Fibroblast of lung (primary cell): ENCODE measurements at regions not wholly inside any gene's neighbourhood (a gene's known extent, or its start where the extent isn't known, plus 50 kb on each side); places are given as distances from the start of the nearest gene placed in this dataset.

Source experiments
- DNase-seq, 2 donors: peaks; one replicate each; pipeline versions ENCODE4 v3.0.0 to v3.0.0-alpha.2; 2010; ENCODE audit warnings: low read depth in 2 of 2
- H2AFZ ChIP-seq: 2 replicates; pipeline ENCODE4 v1.5.1; 2012; ENCODE audit warnings: low read length, control low read depth, inconsistent platforms
- H3K27ac ChIP-seq: 2 replicates; pipeline ENCODE4 v1.5.1; 2011; ENCODE audit warnings: low read length, control low read depth; ENCODE audit not compliant: insufficient read depth
- H3K27me3 ChIP-seq: 2 replicates; pipeline ENCODE4 v1.5.1; 2011; ENCODE audit warnings: mild to moderate bottlenecking, low read length; ENCODE audit not compliant: control insufficient read depth, insufficient read depth
- H3K36me3 ChIP-seq: 2 replicates; pipeline ENCODE4 v1.5.1; 2011; ENCODE audit warnings: low read length; ENCODE audit not compliant: control insufficient read depth, insufficient read depth
- H3K4me1 ChIP-seq: 2 replicates; pipeline ENCODE4 v1.5.1; 2011; ENCODE audit warnings: low read length; ENCODE audit not compliant: control insufficient read depth, insufficient read depth; ENCODE audit errors: extremely low read depth
- H3K4me2 ChIP-seq: 2 replicates; pipeline ENCODE4 v1.5.1; 2011; ENCODE audit warnings: low read length, control low read depth; ENCODE audit not compliant: insufficient read depth; ENCODE audit errors: extremely low read depth
- H3K4me3 ChIP-seq, 4 experiments: fragments of 200-600 bp in 1 of 4; sonication (generic) in 1 of 4; replicated peaks in 1 of 4; 2 replicates each; pipeline ENCODE4 v1.5.1; 2011 to 2016; ENCODE audit warnings: low read length in 4 of 4, low read depth in 3 of 4, mild to moderate bottlenecking in 3 of 4, control low read depth in 2 of 4, inconsistent platforms in 1 of 4, mixed read lengths in 1 of 4; ENCODE audit not compliant: insufficient read depth in 1 of 4; ENCODE audit errors: control extremely low read depth in 1 of 4
- H3K79me2 ChIP-seq: 2 replicates; pipeline ENCODE4 v1.5.1; 2012; ENCODE audit warnings: mild to moderate bottlenecking, low read length, inconsistent platforms; ENCODE audit not compliant: control insufficient read depth, insufficient read depth
- H3K9ac ChIP-seq: 2 replicates; pipeline ENCODE4 v1.5.1; 2011; ENCODE audit warnings: mild to moderate bottlenecking, low read length, control low read depth; ENCODE audit not compliant: insufficient read depth
- H3K9me3 ChIP-seq: 2 replicates; pipeline ENCODE4 v1.5.1; 2012; ENCODE audit warnings: low read depth, low read length; ENCODE audit not compliant: control insufficient read depth, insufficient read depth
- H4K20me1 ChIP-seq: 2 replicates; pipeline ENCODE4 v1.5.1; 2011; ENCODE audit warnings: low read length; ENCODE audit not compliant: control insufficient read depth, insufficient read depth; ENCODE audit errors: extremely low read depth
- EZH2 ChIP-seq: IDR thresholded peaks from 2 replicates; pipeline ENCODE4 v1.5.1; 2012; ENCODE audit warnings: low read length, control low read depth, mild to moderate bottlenecking; ENCODE audit errors: missing control alignments
- TF ChIP-seq, protein P1 (sequence below), 2 donors: IDR thresholded peaks in 1 of 2; conservative IDR thresholded peaks in 1 of 2; 1 replicate in 1 of 2; 2 replicates in 1 of 2; pipeline ENCODE4 v1.5.1; 2011 to 2012; ENCODE audit warnings: low read length in 2 of 2, control low read depth in 1 of 2, inconsistent platforms in 1 of 2, low read depth in 1 of 2, mild to moderate bottlenecking in 1 of 2

DNA sequence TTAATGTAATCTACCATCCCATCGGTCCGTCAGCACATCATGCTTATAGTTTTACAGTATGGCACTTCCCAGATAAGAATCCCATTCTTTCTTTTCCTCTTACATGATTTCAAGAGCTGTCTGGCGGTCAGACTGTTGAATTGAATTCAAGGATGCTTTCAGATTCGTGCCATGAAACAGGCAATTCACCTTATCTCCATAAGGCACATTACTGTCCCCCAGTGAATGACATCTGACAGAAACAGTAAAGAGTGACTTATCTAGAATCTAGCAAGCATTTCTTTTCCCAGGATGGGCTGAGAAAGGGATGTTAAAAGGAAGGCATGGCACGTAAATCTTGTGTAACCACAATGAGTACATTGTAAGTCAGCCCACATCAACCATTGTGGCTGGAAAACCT is 61.1 kb upstream of the SEM1 start:
- no peaks in the 10 kb centered on the region for H3K4me1 ChIP-seq
- no peak for TF ChIP-seq EZH2
- TF ChIP-seq, protein P1, sequence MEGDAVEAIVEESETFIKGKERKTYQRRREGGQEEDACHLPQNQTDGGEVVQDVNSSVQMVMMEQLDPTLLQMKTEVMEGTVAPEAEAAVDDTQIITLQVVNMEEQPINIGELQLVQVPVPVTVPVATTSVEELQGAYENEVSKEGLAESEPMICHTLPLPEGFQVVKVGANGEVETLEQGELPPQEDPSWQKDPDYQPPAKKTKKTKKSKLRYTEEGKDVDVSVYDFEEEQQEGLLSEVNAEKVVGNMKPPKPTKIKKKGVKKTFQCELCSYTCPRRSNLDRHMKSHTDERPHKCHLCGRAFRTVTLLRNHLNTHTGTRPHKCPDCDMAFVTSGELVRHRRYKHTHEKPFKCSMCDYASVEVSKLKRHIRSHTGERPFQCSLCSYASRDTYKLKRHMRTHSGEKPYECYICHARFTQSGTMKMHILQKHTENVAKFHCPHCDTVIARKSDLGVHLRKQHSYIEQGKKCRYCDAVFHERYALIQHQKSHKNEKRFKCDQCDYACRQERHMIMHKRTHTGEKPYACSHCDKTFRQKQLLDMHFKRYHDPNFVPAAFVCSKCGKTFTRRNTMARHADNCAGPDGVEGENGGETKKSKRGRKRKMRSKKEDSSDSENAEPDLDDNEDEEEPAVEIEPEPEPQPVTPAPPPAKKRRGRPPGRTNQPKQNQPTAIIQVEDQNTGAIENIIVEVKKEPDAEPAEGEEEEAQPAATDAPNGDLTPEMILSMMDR (conservative IDR thresholded peaks at IDR 0.05 in 1 of 2, IDR thresholded peaks at IDR 0.05 in 1 of 2; ENCODE audit: low read depth in 1 of 2, low read length in 2 of 2): no peak
- H3K36me3 ChIP-seq: no peaks in the 10 kb centered on the region
- no peak overlapping the region for H3K4me3 ChIP-seq
- no peaks in the 10 kb centered on the region for H3K79me2 ChIP-seq
- H3K27me3 ChIP-seq: no peaks in the 10 kb centered on the region
- no peak overlapping the region for H3K27ac ChIP-seq
- no peak overlapping the region for H3K9ac ChIP-seq
- no peak overlapping the region for H2AFZ ChIP-seq
- no peaks in the 10 kb centered on the region for H3K9me3 ChIP-seq
- H3K4me2 ChIP-seq: no peak overlapping the region
- peaks cover 1% of the 10 kb centered on the region for H4K20me1 ChIP-seq
- DNase-seq: no peak

DNA sequence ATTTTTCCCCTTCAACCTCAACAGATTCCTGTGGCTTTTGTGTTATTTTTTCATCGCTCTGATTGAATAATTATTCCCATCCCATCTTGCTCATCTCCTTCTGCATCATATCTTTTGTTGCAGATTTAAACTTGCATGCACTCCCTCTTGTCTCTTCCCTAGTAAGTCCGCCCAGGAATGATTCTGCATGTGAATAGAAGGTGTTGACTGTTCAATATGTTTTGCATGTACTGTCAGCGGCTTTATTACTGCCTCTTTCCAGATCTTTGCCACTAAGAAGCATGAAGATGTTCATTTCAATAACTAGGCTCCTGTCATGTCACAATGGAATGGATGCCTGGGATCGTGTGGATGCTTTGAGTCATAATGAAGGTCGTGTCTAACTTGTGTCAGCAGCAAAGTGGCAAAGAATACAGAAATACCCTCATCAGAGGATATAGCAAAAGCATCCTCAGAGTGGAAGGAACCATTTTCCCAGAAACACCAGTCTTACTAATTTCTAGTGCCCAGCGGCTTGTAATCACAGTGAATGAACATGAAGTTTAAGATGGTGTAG is 62.6 kb upstream of the SEM1 start:
- no peaks in the 10 kb centered on the region for H3K36me3 ChIP-seq
- peaks cover 1% of the 10 kb centered on the region for H4K20me1 ChIP-seq
- H3K4me3 ChIP-seq: no peak overlapping the region
- H3K4me1 ChIP-seq: no peaks in the 10 kb centered on the region
- no peaks in the 10 kb centered on the region for H3K79me2 ChIP-seq
- H3K9ac ChIP-seq: no peak overlapping the region
- no peak overlapping the region for H2AFZ ChIP-seq
- no peaks in the 10 kb centered on the region for H3K27me3 ChIP-seq
- H3K9me3 ChIP-seq: no peaks in the 10 kb centered on the region
- no peak overlapping the region for H3K4me2 ChIP-seq
- H3K27ac ChIP-seq: no peak overlapping the region
- TF ChIP-seq EZH2: no peak
- TF ChIP-seq, protein P1 (conservative IDR thresholded peaks at IDR 0.05 in 1 of 2, IDR thresholded peaks at IDR 0.05 in 1 of 2; ENCODE audit: low read depth in 1 of 2, low read length in 2 of 2): no peak
- DNase-seq: no peak

DNA sequence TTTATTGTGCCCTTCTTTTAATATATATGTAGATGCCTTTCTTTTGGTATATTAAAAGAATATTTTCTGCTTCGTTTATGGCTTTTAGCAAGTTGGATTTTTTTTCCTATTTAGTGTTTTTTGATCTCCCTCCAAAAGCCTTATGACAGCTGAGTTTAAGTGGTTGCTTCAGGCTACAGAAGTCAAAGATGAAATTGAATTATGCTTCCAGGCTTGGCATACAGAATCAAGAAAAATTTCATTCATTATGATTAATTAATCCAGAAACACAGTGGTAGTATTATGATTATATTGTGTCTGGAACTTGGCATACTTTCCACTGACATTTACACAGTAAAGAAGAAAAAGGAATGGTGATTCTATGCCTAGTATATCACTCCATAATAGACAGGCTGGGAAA is 63.8 kb upstream of the SEM1 start:
- Histone ChIP-seq H2AFZ (no peak overlapping the region), H3K9me3 (no peaks in the 10 kb centered on the region), H3K9ac (no peak overlapping the region), H3K4me1 (no peaks in the 10 kb centered on the region), H4K20me1 (no peaks in the 10 kb centered on the region), H3K27me3 (no peaks in the 10 kb centered on the region), H3K79me2 (no peaks in the 10 kb centered on the region), H3K4me2 (no peak overlapping the region), H3K36me3 (no peaks in the 10 kb centered on the region), H3K27ac (no peak overlapping the region), H3K4me3 (no peak overlapping the region)
- TF ChIP-seq EZH2: no peak
- no peak for DNase-seq
